22Rv1 (cell line): ENCODE measurements at regions not wholly inside any gene's neighbourhood (a gene's known extent, or its start where the extent isn't known, plus 50 kb on each side); places are given as distances from the start of the nearest gene placed in this dataset.

Experiments used
- H3K27ac ChIP-seq: fragments of 450-650 bp; 2 replicates; pipeline ENCODE4 v1.5.1; 2017
- ZFX ChIP-seq: fragments of 450-650 bp; IDR thresholded peaks from 2 replicates; pipeline ENCODE4 v1.6.1; 2017; ENCODE audit warnings: antibody characterized with exemption, borderline replicate concordance
- TF ChIP-seq, protein P1 (sequence below): fragments of 450-650 bp; IDR thresholded peaks from 2 replicates; pipeline ENCODE4 v1.5.1; 2017; ENCODE audit warnings: mild to moderate bottlenecking

- TF ChIP-seq ZFX: no peak
- TF ChIP-seq, protein P1, sequence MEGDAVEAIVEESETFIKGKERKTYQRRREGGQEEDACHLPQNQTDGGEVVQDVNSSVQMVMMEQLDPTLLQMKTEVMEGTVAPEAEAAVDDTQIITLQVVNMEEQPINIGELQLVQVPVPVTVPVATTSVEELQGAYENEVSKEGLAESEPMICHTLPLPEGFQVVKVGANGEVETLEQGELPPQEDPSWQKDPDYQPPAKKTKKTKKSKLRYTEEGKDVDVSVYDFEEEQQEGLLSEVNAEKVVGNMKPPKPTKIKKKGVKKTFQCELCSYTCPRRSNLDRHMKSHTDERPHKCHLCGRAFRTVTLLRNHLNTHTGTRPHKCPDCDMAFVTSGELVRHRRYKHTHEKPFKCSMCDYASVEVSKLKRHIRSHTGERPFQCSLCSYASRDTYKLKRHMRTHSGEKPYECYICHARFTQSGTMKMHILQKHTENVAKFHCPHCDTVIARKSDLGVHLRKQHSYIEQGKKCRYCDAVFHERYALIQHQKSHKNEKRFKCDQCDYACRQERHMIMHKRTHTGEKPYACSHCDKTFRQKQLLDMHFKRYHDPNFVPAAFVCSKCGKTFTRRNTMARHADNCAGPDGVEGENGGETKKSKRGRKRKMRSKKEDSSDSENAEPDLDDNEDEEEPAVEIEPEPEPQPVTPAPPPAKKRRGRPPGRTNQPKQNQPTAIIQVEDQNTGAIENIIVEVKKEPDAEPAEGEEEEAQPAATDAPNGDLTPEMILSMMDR: no peak
- H3K27ac ChIP-seq: no peak overlapping the region
Measured at GRCh38 chr1:71307451-71307850, 226.6 kb upstream of the ZRANB2 start.

- TF ChIP-seq, protein P1: no peak
- TF ChIP-seq ZFX: no peak
- peak overlapping the region; percentile 52 for H3K27ac ChIP-seq
Measured at GRCh38 chr1:71304125-71304524, 223.3 kb upstream of the ZRANB2 start.

DNA sequence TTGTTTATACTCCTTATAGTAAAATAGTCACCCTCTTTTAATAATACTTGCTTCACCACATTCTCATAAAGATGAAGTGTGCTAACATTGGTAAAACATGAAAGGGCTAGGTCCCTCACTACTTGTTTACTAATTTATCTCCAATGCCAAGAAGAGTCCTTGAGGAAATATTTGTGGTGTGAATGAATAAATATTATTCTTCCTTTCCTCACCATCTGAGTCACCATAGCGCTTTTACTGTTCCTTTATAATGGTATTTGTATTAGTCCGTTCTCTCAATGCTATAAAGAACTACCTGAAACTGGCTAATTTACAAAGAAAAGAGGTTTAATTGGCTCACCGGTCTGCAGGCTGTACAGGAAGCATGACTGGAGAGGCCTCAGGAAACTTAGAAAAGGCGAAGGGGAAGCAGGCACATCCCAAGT is 222.8 kb upstream of the ZRANB2 start:
- TF ChIP-seq ZFX: no peak
- TF ChIP-seq, protein P1: no peak
- H3K27ac ChIP-seq: peak overlapping the region; percentile 52

DNA sequence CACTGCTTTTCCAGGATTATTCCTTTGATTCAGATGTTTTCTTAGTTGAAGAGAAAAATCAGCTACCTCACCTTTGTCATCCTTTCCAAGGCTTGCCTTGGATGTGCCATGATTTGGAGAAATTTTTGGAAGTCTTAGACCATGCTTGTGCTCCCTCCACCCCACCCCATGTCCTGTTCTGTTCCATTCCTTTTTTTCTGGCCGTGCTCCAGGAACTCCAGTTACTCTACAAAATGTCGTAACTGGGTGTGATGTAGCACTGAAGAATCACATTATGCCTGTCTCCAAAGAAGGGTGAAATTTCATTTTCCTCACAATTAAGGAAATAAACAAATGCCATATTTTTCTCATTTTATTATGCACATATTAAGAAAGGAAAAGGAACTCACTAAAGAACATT is 217.8 kb upstream of the ZRANB2 start:
- no peak overlapping the region for H3K27ac ChIP-seq
- TF ChIP-seq ZFX: no peak
- TF ChIP-seq, protein P1: no peak

DNA sequence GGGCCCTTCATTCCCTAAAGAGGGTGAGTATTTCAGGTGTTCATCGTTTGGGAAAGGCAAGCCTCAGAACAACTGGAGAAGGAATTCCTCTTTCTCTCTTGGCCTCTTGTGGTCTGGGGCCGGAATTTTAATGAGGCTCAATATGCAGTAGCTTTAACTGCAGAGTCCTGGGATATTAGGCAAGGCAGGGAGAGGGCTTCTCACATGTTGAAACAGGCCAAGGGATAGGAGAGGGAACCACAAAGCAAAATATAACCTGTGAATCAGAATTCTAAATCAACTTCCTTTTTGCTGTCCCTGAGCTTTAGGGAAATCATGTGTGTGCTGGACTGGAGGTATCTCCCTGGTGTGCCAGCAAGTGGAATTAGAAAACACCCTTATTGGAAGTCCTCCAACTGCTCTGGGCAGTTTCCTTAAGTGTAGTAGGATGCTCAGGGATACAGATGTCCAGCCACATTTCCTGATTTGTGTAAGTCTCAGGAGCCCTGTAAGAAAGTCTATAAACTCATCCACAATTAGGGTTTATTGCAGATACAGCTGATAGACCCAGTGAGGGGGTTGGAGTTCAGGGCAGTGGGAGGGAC is 215.8 kb upstream of the ZRANB2 start:
- TF ChIP-seq ZFX: no peak
- TF ChIP-seq, protein P1: no peak
- no peak overlapping the region for H3K27ac ChIP-seq

DNA sequence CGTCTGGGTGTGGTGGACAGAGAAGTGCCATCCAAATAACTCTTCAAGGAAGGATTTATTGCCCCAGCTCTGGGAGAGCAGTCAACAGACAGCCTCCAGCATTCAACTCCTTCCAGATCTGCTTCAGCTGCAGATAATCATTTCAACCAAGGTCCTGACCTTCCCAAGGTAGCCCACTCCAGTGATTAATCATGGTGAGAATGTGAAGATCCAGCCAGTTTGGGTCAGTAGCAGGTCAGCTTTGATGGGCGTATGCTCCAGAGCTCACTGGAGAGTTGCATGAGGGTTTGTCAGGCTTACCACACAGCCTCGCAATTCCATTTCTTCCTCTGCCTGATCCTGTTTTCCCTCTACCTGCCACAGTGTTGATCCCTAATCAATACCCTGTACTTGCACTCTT is 214.5 kb upstream of the ZRANB2 start:
- no peak overlapping the region for H3K27ac ChIP-seq
- no peak for TF ChIP-seq ZFX
- TF ChIP-seq, protein P1: no peak

DNA sequence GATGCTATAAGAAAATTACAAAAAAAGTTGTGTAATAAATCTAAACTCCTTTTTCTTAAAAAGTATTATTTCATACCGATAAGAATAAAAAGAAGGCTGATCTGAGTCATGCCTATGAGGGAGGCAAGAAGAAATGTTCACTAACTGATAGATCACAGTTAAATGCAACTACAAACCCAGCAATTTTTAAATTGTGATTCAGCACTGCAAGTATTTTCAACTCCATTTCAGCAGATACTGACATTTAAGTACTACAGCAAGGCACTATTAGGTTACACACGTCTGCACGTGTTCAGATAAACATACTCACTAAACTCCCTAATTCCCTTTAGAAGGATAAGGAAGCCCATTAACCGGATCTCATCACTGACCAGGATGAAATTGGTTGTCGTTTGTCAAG is 213.3 kb upstream of the ZRANB2 start:
- H3K27ac ChIP-seq: no peak overlapping the region
- TF ChIP-seq, protein P1: no peak
- no peak for TF ChIP-seq ZFX
